MM.1S (cell line): ENCODE measurements at regions not wholly inside any gene's neighbourhood (a gene's known extent, or its start where the extent isn't known, plus 50 kb on each side); places are given as distances from the start of the nearest gene placed in this dataset.

ENCODE experiments used
- DNase-seq: peaks from one replicate; pipeline ENCODE4 v3.0.0-alpha.2; 2015
- H2AFZ ChIP-seq: fragments of 300-600 bp; sonication (generic); 2 replicates; pipeline ENCODE4 v1.6.0; 2016; ENCODE audit warnings: antibody characterized with exemption, low read length
- H3F3A ChIP-seq: fragments of 300-600 bp; sonication (generic); 2 replicates; pipeline ENCODE4 v1.6.1; 2016; ENCODE audit warnings: mild to moderate bottlenecking, antibody characterized with exemption, low read length, moderate library complexity, mixed read lengths; ENCODE audit not compliant: insufficient read depth
- H3K27ac ChIP-seq: fragments of 300-600 bp; sonication (generic); 2 replicates; pipeline ENCODE4 v1.5.1; 2016; ENCODE audit warnings: mild to moderate bottlenecking, low read length
- H3K27me3 ChIP-seq: fragments of 300-600 bp; sonication (generic); replicated peaks from 2 replicates; pipeline ENCODE4 v1.6.0; 2016; ENCODE audit warnings: low read length; ENCODE audit not compliant: insufficient read depth
- H3K36me3 ChIP-seq: fragments of 300-600 bp; sonication (generic); replicated peaks from 2 replicates; pipeline ENCODE4 v1.6.1; 2016; ENCODE audit warnings: mild to moderate bottlenecking, low read length, mixed read lengths; ENCODE audit not compliant: insufficient read depth
- H3K4me1 ChIP-seq: fragments of 300-600 bp; sonication (generic); 2 replicates; pipeline ENCODE4 v1.6.1; 2016; ENCODE audit warnings: low read length, mixed read lengths
- H3K4me2 ChIP-seq: fragments of 300-600 bp; sonication (generic); 2 replicates; pipeline ENCODE4 v1.6.0; 2016; ENCODE audit warnings: low read depth, low read length
- H3K4me3 ChIP-seq: fragments of 300-600 bp; sonication (generic); 2 replicates; pipeline ENCODE4 v1.5.1; 2016; ENCODE audit warnings: low read length, mixed read lengths
- H3K79me2 ChIP-seq: fragments of 300-600 bp; sonication (generic); 2 replicates; pipeline ENCODE4 v1.6.1; 2016; ENCODE audit warnings: mixed run types, low read length, mixed read lengths
- H3K9ac ChIP-seq: fragments of 300-600 bp; sonication (generic); 2 replicates; pipeline ENCODE4 v1.6.1; 2016; ENCODE audit warnings: low read length, mixed read lengths
- H3K9me2 ChIP-seq: fragments of 300-600 bp; sonication (generic); replicated peaks from 2 replicates; pipeline ENCODE4 v1.6.1; 2016; ENCODE audit warnings: mild to moderate bottlenecking, low read length, mixed read lengths; ENCODE audit not compliant: insufficient read depth
- H3K9me3 ChIP-seq: fragments of 300-600 bp; sonication (generic); replicated peaks from 2 replicates; pipeline ENCODE4 v1.6.1; 2016; ENCODE audit warnings: mild to moderate bottlenecking, low read length, mixed read lengths; ENCODE audit not compliant: insufficient read depth
- H4K20me1 ChIP-seq: fragments of 300-600 bp; sonication (generic); 2 replicates; pipeline ENCODE4 v1.6.1; 2016; ENCODE audit warnings: mild to moderate bottlenecking, low read length, moderate library complexity, mixed read lengths; ENCODE audit not compliant: insufficient read depth
- EZH2 ChIP-seq: fragments of 300-600 bp; sonication (generic); optimal IDR thresholded peaks from 2 replicates; pipeline ENCODE3; 2017; ENCODE audit warnings: low read depth, mild to moderate bottlenecking, antibody characterized with exemption, low read length, mixed read lengths
- EZH2phosphoT487 ChIP-seq: fragments of 300-600 bp; sonication (generic); IDR thresholded peaks from 2 replicates; pipeline ENCODE4 v1.6.1; 2018; ENCODE audit warnings: antibody characterized with exemption, low read length
- TF ChIP-seq, protein P1 (sequence below): fragments of 300-600 bp; sonication (generic); IDR thresholded peaks from 2 replicates; pipeline ENCODE4 v1.5.1; 2016; ENCODE audit warnings: antibody characterized with exemption, low read length, mixed read lengths

DNA sequence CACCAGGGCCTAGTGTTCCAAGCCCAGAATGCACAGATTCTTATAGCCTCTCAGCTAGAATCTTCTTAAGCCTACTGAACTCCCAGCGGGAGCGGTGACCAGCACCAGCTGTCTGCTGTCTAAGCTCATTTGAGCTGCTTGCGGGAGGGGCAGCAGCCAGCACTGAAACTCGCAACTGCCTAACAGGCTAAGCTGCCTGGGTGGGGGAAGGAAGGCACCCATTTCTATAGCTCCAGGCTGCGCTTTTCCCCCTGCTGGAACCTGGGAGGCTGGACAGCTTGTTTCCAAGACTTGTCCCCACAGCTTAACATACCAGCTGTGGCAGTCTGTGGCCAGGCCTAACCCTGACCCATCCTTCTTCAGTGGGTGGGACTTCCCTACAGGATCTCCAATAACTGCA, 512.9 kb downstream of the EFNA5 start:
- no peaks in the 10 kb centered on the region for H3K9me3 ChIP-seq
- no peak overlapping the region for H3K9ac ChIP-seq
- H3K9me2 ChIP-seq = no peaks in the 10 kb centered on the region
- no peak overlapping the region for H3K4me3 ChIP-seq
- H3K79me2 ChIP-seq = no peaks in the 10 kb centered on the region
- no peak overlapping the region for H2AFZ ChIP-seq
- H3K36me3 ChIP-seq = no peaks in the 10 kb centered on the region
- no peak for DNase-seq
- H3F3A ChIP-seq = no peaks in the 10 kb centered on the region
- H3K4me2 ChIP-seq = no peak overlapping the region
- H4K20me1 ChIP-seq = no peaks in the 10 kb centered on the region
- H3K4me1 ChIP-seq = no peaks in the 10 kb centered on the region
- TF ChIP-seq, protein P1, sequence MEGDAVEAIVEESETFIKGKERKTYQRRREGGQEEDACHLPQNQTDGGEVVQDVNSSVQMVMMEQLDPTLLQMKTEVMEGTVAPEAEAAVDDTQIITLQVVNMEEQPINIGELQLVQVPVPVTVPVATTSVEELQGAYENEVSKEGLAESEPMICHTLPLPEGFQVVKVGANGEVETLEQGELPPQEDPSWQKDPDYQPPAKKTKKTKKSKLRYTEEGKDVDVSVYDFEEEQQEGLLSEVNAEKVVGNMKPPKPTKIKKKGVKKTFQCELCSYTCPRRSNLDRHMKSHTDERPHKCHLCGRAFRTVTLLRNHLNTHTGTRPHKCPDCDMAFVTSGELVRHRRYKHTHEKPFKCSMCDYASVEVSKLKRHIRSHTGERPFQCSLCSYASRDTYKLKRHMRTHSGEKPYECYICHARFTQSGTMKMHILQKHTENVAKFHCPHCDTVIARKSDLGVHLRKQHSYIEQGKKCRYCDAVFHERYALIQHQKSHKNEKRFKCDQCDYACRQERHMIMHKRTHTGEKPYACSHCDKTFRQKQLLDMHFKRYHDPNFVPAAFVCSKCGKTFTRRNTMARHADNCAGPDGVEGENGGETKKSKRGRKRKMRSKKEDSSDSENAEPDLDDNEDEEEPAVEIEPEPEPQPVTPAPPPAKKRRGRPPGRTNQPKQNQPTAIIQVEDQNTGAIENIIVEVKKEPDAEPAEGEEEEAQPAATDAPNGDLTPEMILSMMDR = no peak
- TF ChIP-seq EZH2phosphoT487 (no peak), EZH2 (no peak)
- no peaks in the 10 kb centered on the region for H3K27me3 ChIP-seq
- H3K27ac ChIP-seq = no peak overlapping the region

DNA sequence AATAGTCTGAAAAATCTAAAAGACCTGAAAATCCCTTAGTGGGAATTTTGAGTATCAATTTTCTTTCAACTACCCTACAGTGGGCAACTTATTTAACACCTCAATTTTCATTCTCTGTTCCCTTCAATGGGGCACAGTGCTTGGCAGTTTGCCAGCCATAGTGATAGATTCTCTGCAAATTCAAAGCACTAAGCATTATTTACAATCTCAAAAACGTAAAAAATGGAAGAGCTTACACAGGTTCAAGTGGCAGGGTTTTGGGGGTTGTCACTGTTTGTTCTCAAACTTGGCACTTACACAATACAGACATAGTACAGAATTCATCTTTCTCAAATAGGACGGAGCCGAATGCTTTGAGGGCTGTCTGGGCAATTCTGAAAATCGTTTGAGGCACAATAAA, 515.0 kb downstream of the EFNA5 start:
- Histone ChIP-seq H3K79me2 (no peaks in the 10 kb centered on the region), H3K4me2 (no peak overlapping the region), H3K9me3 (no peaks in the 10 kb centered on the region), H3F3A (no peaks in the 10 kb centered on the region), H3K9ac (no peak overlapping the region), H2AFZ (no peak overlapping the region), H3K4me1 (no peaks in the 10 kb centered on the region), H3K36me3 (no peaks in the 10 kb centered on the region), H3K27me3 (no peaks in the 10 kb centered on the region), H3K27ac (no peak overlapping the region), H4K20me1 (no peaks in the 10 kb centered on the region), H3K9me2 (no peaks in the 10 kb centered on the region), H3K4me3 (no peak overlapping the region)
- no peak for DNase-seq
- TF ChIP-seq EZH2 (no peak), EZH2phosphoT487 (no peak)
- TF ChIP-seq, protein P1 = no peak

DNA sequence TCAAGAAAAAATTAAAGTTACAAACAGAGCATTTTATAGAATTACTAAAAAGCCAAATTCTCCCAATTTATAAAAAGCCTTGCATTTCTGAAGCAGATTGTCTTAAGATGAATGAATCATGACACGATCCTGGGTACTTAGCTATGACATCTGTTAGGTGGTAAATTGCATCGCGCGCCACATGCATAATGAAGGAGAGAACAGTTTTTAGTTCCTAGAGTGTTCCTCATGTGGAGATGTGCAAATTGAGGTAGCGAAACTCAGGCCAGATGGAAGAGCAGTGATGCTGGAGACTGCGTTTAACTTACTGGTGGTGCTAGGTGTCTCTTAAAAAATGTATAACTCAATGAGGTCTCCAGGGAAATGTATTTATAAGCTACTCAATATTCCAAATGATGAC, 516.1 kb downstream of the EFNA5 start:
- H3K9me2 ChIP-seq = no peaks in the 10 kb centered on the region
- H2AFZ ChIP-seq = no peak overlapping the region
- TF ChIP-seq, protein P1 = no peak
- TF ChIP-seq EZH2phosphoT487 (no peak), EZH2 (no peak)
- H3K9me3 ChIP-seq = no peaks in the 10 kb centered on the region
- no peak overlapping the region for H3K4me3 ChIP-seq
- no peaks in the 10 kb centered on the region for H3K36me3 ChIP-seq
- H3K4me2 ChIP-seq = no peak overlapping the region
- no peaks in the 10 kb centered on the region for H3K27me3 ChIP-seq
- no peaks in the 10 kb centered on the region for H3K79me2 ChIP-seq
- H3K27ac ChIP-seq = no peak overlapping the region
- no peaks in the 10 kb centered on the region for H3K4me1 ChIP-seq
- no peak for DNase-seq
- H3F3A ChIP-seq = no peaks in the 10 kb centered on the region
- no peak overlapping the region for H3K9ac ChIP-seq
- no peaks in the 10 kb centered on the region for H4K20me1 ChIP-seq

DNA sequence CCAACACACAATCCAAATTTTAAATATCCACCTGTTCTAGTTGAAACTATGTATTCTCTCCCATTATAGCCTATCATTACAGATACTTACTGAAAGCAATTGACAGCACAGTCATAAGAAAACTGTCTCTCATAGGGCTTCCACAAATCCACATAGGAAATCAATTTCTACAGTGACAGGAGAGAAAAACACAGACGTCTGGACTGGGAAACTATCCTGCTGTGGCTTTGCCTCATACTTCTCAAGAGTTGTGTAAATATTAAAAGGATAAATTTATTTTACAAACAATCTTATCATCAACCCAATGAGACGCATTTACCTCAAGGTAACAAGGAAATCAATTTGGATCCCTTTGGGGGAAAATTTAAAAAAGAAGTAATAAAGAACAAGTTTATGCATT, 517.5 kb downstream of the EFNA5 start:
- Histone ChIP-seq H3K9me2 (no peaks in the 10 kb centered on the region), H3K9ac (no peak overlapping the region), H3K27ac (no peak overlapping the region), H2AFZ (no peak overlapping the region), H3F3A (no peaks in the 10 kb centered on the region), H3K4me1 (no peaks in the 10 kb centered on the region), H3K36me3 (no peaks in the 10 kb centered on the region), H3K79me2 (no peaks in the 10 kb centered on the region), H3K4me3 (no peak overlapping the region), H3K27me3 (no peaks in the 10 kb centered on the region), H3K4me2 (no peak overlapping the region), H3K9me3 (no peaks in the 10 kb centered on the region), H4K20me1 (no peaks in the 10 kb centered on the region)
- no peak for DNase-seq
- TF ChIP-seq EZH2phosphoT487 = no peak
- TF ChIP-seq EZH2 = no peak
- TF ChIP-seq, protein P1 = no peak
